ENCODE measurements at regions not wholly inside any gene's neighbourhood (a gene's known extent, or its start where the extent isn't known, plus 50 kb on each side); places are given as distances from the start of the nearest gene placed in this dataset.

GRCh38 chr1:29581256-29581655 is 344.9 kb downstream of the PTPRU start:
- DNase-seq: no peak
- no peak overlapping the region for H3K4me3 ChIP-seq (replicated peaks in 1 of 3)
- intact Hi-C loops (cut with DNase I): no loop called here
- no peaks in the 10 kb centered on the region for H3K9me3 ChIP-seq
- no peak overlapping the region for H3K27ac ChIP-seq
- 74 to 75% methylated on average over 4 of the region's 4 CpGs for WGBS, 2 donors
- no peaks in the 10 kb centered on the region for H3K27me3 ChIP-seq
- H3K4me1 ChIP-seq: no peaks in the 10 kb centered on the region
- H3K36me3 ChIP-seq: no peaks in the 10 kb centered on the region
- TF ChIP-seq POLR2A (IDR thresholded peaks at IDR 0.05) (no peak), CTCF (IDR thresholded peaks at IDR 0.05) (no peak)

- H3K27me3 ChIP-seq: no peaks in the 10 kb centered on the region
- no peak for DNase-seq
- no peaks in the 10 kb centered on the region for H3K9me3 ChIP-seq
- 77 to 81% methylated on average over 5 of the region's 5 CpGs for WGBS, 2 donors
- H3K4me1 ChIP-seq: no peaks in the 10 kb centered on the region
- no peaks in the 10 kb centered on the region for H3K36me3 ChIP-seq
- H3K4me3 ChIP-seq (replicated peaks in 1 of 3): no peak overlapping the region
- TF ChIP-seq POLR2A (IDR thresholded peaks at IDR 0.05) (no peak), CTCF (IDR thresholded peaks at IDR 0.05) (no peak)
- intact Hi-C loops (cut with DNase I): no loop called here
- H3K27ac ChIP-seq: no peak overlapping the region
Measured at GRCh38 chr1:29579821-29580425, 343.6 kb downstream of the PTPRU start.

GRCh38 chr1:29577512-29577911 is 341.2 kb downstream of the PTPRU start:
- Histone ChIP-seq H3K27ac (no peak overlapping the region), H3K27me3 (no peaks in the 10 kb centered on the region), H3K4me3 (replicated peaks in 1 of 3) (no peak overlapping the region), H3K36me3 (no peaks in the 10 kb centered on the region), H3K9me3 (no peaks in the 10 kb centered on the region), H3K4me1 (no peaks in the 10 kb centered on the region)
- TF ChIP-seq POLR2A (IDR thresholded peaks at IDR 0.05) (no peak), CTCF (IDR thresholded peaks at IDR 0.05) (no peak)
- intact Hi-C loops (cut with DNase I): no loop called here
- 32 to 55% methylated on average over 5 to 6 of the region's 9 CpGs for WGBS, 2 donors
- DNase-seq: no peak

- 69 to 82% methylated on average over 6 of the region's 6 CpGs for WGBS, 2 donors
- Histone ChIP-seq H3K36me3 (no peaks in the 10 kb centered on the region), H3K9me3 (no peaks in the 10 kb centered on the region), H3K4me3 (replicated peaks in 1 of 3) (no peak overlapping the region), H3K27ac (no peak overlapping the region), H3K4me1 (no peaks in the 10 kb centered on the region), H3K27me3 (no peaks in the 10 kb centered on the region)
- TF ChIP-seq CTCF (IDR thresholded peaks at IDR 0.05): no peak
- no peak for TF ChIP-seq POLR2A (IDR thresholded peaks at IDR 0.05)
- intact Hi-C loops (cut with DNase I): no loop called here
- DNase-seq: no peak
Measured at GRCh38 chr1:29576510-29576909, 340.2 kb downstream of the PTPRU start.

- Histone ChIP-seq H3K9me3 (no peaks in the 10 kb centered on the region), H3K4me3 (replicated peaks in 1 of 3) (no peak overlapping the region), H3K27ac (no peak overlapping the region), H3K4me1 (no peaks in the 10 kb centered on the region), H3K27me3 (no peaks in the 10 kb centered on the region), H3K36me3 (no peaks in the 10 kb centered on the region)
- no peak for DNase-seq
- intact Hi-C loops (cut with DNase I): no loop called here
- no peak for TF ChIP-seq CTCF (IDR thresholded peaks at IDR 0.05)
- no peak for TF ChIP-seq POLR2A (IDR thresholded peaks at IDR 0.05)
Measured at GRCh38 chr1:29575826-29576225, 339.5 kb downstream of the PTPRU start.

Measured in thyroid gland (tissue), 4 donors.